ENCODE measurements at regions not wholly inside any gene's neighbourhood (a gene's known extent, or its start where the extent isn't known, plus 50 kb on each side); places are given as distances from the start of the nearest gene placed in this dataset.

DNA sequence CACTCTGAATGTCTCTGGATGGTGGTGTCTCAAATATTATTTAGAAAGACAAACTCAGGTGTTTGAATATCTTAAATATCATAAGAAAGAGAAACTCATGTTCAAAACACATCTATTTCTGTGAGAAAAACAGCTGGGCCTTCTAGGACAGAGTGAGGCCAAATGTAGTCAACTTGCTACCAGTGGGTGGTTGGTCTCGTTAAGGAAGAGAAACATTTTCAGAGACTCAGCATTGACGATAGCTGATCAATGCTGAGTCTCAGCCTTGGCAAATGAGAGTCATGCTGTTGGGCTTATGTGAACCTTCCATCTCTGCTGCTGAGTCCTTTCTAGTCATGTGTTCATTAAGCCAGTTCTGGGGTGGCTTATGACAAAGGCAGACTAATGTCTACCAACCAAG, 418.0 kb downstream of the CETN3 start:
- H3K4me3 ChIP-seq (ENCODE audit: low read length): no peak overlapping the region
- no peak for DNase-seq (ENCODE audit: low read depth)
- TF ChIP-seq, protein P1, sequence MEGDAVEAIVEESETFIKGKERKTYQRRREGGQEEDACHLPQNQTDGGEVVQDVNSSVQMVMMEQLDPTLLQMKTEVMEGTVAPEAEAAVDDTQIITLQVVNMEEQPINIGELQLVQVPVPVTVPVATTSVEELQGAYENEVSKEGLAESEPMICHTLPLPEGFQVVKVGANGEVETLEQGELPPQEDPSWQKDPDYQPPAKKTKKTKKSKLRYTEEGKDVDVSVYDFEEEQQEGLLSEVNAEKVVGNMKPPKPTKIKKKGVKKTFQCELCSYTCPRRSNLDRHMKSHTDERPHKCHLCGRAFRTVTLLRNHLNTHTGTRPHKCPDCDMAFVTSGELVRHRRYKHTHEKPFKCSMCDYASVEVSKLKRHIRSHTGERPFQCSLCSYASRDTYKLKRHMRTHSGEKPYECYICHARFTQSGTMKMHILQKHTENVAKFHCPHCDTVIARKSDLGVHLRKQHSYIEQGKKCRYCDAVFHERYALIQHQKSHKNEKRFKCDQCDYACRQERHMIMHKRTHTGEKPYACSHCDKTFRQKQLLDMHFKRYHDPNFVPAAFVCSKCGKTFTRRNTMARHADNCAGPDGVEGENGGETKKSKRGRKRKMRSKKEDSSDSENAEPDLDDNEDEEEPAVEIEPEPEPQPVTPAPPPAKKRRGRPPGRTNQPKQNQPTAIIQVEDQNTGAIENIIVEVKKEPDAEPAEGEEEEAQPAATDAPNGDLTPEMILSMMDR (IDR thresholded peaks at IDR 0.05; ENCODE audit: insufficient read depth, low read depth, low read length, missing control alignments): no peak

DNA sequence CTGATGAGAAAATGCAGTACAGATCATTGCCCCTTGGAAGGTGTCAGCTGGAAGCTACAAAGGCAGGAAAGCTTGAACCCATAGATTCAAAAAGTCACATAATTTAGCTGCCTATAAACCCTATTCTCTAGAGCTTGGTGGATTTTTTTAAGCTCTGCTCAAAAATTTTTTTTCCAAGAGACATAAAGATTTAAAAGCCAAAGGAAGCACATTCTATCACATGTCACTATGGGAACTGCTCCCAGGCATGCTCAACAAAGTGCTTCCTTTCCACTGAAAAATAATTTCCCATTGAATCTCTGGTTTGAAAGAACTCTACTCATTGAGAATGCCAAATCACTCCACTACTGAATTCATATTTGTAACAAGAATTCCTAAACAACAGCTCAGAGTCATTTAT, 419.8 kb downstream of the CETN3 start:
- TF ChIP-seq, protein P1 (IDR thresholded peaks at IDR 0.05; ENCODE audit: insufficient read depth, low read depth, low read length, missing control alignments): no peak
- H3K4me3 ChIP-seq (ENCODE audit: low read length): no peak overlapping the region
- DNase-seq (ENCODE audit: low read depth): no peak

DNA sequence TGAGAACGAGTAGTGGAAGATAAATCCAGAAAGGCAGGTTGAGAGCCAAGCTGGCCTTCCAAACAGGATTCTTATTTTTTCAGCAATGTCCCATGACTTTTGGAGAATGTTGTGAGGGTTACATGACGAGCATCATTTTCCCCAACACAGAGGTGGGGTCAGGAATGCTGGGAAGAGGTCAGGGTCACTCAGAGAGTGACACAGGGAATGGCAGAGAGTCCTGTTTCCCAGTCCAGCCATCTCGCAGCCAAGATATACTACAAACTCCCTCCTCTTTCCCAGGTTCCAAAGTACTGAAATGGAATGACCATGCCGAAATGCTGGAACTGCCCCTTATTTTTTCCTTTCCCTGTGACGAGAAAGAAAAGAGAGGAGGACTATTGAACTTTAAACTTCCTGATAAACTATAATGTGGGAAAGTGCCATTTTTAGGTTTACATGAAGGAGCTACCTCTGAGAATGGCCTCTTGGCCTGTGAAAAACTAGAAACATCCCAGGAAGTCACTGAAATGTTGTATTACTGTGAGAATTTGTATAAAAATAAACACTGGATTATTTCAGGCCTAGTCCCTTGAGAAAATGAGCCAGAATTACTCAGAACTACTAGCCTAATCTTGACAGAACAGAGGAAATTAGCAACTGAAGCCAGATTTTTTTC, 420.4 kb downstream of the CETN3 start:
- TF ChIP-seq, protein P1 (IDR thresholded peaks at IDR 0.05; ENCODE audit: insufficient read depth, low read depth, low read length, missing control alignments): no peak
- no peak for DNase-seq (ENCODE audit: low read depth)
- no peak overlapping the region for H3K4me3 ChIP-seq (ENCODE audit: low read length)

DNA sequence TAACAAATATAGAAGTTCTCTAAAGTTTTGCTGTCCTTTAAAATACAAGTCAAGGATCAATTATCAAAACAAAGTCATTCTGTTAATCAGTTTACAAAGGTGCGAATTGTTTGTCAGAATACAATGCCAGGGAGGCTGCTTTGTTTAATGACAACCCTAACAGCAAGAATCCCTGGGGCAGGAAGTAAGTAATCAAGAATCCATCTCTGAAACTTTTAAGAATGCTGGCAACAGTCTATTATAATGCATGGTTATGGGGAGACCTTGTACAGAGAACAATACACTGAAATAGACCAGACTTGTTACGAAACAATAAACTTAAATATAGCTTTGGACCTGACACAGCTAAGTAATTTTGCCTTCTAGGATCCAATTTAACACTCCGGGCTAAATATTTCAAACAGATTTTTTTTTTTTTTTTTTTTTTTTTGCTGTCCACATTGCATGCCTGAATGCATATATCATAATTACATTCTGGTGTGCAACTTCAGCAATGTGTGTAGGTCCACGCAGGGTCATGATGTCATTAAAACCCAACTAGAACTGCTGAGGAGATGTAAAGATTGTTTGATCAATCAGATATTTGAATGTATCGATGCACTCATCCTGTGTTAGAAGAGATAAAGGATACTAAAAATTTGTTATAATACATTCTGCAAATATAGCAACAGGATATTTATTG, 421.3 kb downstream of the CETN3 start:
- TF ChIP-seq, protein P1 (IDR thresholded peaks at IDR 0.05; ENCODE audit: insufficient read depth, low read depth, low read length, missing control alignments): no peak
- H3K4me3 ChIP-seq (ENCODE audit: low read length): no peak overlapping the region
- DNase-seq (ENCODE audit: low read depth): no peak

DNA sequence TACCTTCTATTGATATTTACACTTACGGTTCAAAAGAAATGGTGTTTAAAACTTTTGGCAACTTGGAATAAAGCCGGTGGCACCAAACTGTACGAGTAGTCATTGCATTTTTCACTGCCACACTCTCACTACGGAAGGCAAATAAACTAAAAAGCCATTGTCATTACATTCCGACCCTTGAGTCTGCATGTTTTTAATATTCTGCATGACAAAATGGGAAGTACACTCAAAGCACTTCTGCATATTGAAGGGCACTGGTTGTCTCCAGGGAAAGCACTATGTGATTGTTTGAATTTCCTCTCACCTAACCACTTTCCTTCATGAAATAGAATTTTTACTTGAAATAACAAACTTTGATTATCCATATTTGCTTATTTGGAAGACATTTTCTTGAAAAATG, 426.3 kb downstream of the CETN3 start:
- no peak for DNase-seq (ENCODE audit: low read depth)
- TF ChIP-seq, protein P1 (IDR thresholded peaks at IDR 0.05; ENCODE audit: insufficient read depth, low read depth, low read length, missing control alignments): no peak

DNA sequence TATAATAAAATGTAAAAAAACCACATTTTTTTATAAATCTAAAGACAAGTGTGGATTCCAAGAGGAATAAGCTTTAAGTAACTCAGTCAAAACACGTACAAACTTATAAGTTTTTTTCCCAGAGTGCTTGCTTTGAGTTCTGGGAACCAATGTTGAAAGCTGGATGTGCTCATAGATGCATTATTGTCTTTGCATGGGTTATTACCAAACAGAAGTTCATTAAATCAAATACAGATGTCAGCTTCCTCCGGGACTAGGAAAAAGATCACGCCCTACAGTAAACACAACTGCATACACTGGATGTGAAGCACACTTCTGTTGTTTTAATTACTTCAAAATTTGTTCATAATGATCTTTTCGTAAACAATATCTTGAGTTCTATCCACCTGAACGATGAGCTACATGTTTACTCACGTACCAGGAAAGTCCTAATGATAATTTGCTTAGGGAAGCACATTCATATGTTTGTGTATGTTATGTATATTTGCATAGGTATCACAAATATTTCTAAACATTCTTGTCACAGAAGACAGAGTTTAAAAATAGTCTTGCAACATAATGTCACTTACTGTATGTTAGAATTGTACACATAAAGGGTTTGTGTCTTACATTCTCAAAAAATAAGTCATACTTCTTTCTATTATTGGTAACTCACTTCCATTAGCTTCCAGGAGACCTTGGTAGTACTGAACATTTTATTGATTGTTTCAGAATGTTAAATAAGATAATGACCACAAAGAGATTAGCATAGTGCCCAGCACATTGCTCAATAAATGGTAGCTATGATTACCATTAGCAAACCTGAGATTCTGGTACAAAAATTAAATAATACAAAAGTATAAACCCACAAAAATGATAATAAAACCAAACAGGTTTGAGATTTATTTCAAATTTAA, 427.4 kb downstream of the CETN3 start:
- no peak for DNase-seq (ENCODE audit: low read depth)
- TF ChIP-seq, protein P1 (IDR thresholded peaks at IDR 0.05; ENCODE audit: insufficient read depth, low read depth, low read length, missing control alignments): no peak
- H3K4me3 ChIP-seq (ENCODE audit: low read length): no peak overlapping the region

More for the DNA sequence above, 426.3 kb downstream of the CETN3 start:
- no peak overlapping the region for H3K4me3 ChIP-seq (ENCODE audit: low read length)
